HepG2 (cell line): ENCODE measurements at regions not wholly inside any gene's neighbourhood (a gene's known extent, or its start where the extent isn't known, plus 50 kb on each side); places are given as distances from the start of the nearest gene placed in this dataset.

ENCODE experiments used
- ATAC-seq: fragments of 200-7000 bp; cut with Tn5 transposase; 3 replicates; pipeline ENCODE4 v1.9.1; 2020; ENCODE audit warnings: mild to moderate bottlenecking, moderate library complexity
- BruUV-seq: library from RNA; stranded (reverse); fragments of 400-500 nt; replicated peaks from 2 replicates; lab custom pipeline; 2021; lab: Mats Ljungman, UMichigan
- CTCF ChIA-PET: fragments of 300-600 bp; formaldehyde crosslinking; extraction: SDS; loops from one replicate; lab custom pipeline; 2021; ENCODE audit warnings: low total read pairs, inconsistent platforms, low intra/inter-chr PET ratio; lab: Yijun Ruan, JAX
- POLR2A ChIA-PET: fragments of 350-600 bp; sonication (Branson Sonifier 250); formaldehyde crosslinking; loops from one replicate; lab custom pipeline; 2020; ENCODE audit warnings: antibody characterized with exemption, inconsistent platforms; lab: Yijun Ruan, JAX
- DNase-seq: peaks from one replicate; pipeline ENCODE4 v3.0.0-alpha.2; 2015; ENCODE audit warnings: low spot score
- FAIRE-seq: peaks from 3 replicates; lab custom pipeline; 2011; peaks lifted over from hg19 to GRCh38; lab: Jason Lieb, UNC
- H2AFZ ChIP-seq: one replicate; pipeline ENCODE4 v1.6.1; 2011; ENCODE audit warnings: low read length, inconsistent platforms
- H3K27ac ChIP-seq: fragments of 300-600 bp; 3 replicates; pipeline ENCODE4 v1.8.0; 2011; ENCODE audit warnings: mixed run types, mild to moderate bottlenecking, mixed read lengths, low read length, inconsistent platforms; ENCODE audit not compliant: insufficient read depth; ENCODE audit errors: extremely low read length
- H3K27me3 ChIP-seq, 2 experiments: fragments of 200-600 bp in 1 of 2; 2 replicates in 1 of 2; 3 replicates in 1 of 2; pipeline versions ENCODE4 v1.6.0 to v1.8.0; 2011; ENCODE audit warnings: low read length in 2 of 2, mild to moderate bottlenecking in 2 of 2, moderate library complexity in 2 of 2, inconsistent platforms in 1 of 2; ENCODE audit not compliant: insufficient read depth in 2 of 2, control insufficient read depth in 1 of 2
- H3K36me3 ChIP-seq, 2 experiments: fragments of 200-600 bp in 1 of 2; replicated peaks in 1 of 2; 2 replicates in 1 of 2; 3 replicates in 1 of 2; pipeline versions ENCODE4 v1.5.1 to v1.8.0; 2011; ENCODE audit warnings: low read length in 2 of 2, inconsistent platforms in 1 of 2; ENCODE audit not compliant: insufficient read depth in 2 of 2, control insufficient read depth in 1 of 2
- H3K4me1 ChIP-seq: 2 replicates; pipeline ENCODE4 v1.5.1; 2012; ENCODE audit warnings: low read length, inconsistent platforms; ENCODE audit not compliant: insufficient read depth
- H3K4me2 ChIP-seq: 2 replicates; pipeline ENCODE4 v1.6.0; 2011; ENCODE audit warnings: low read depth, low read length, inconsistent platforms
- H3K4me3 ChIP-seq, 3 experiments: fragments of 200-600 bp in 1 of 3; sonication (generic), shearing (Covaris generic) in 1 of 3; replicated peaks in 1 of 3; 2 replicates each; pipeline ENCODE4 v1.5.1; 2011 to 2016; ENCODE audit warnings: low read length in 3 of 3, inconsistent platforms in 2 of 3, low read depth in 2 of 3, mild to moderate bottlenecking in 2 of 3, control low read depth in 1 of 3, mixed read lengths in 1 of 3; ENCODE audit not compliant: insufficient read depth in 1 of 3
- H3K79me2 ChIP-seq: one replicate; pipeline ENCODE4 v1.6.1; 2011; ENCODE audit warnings: low read length, inconsistent platforms; ENCODE audit not compliant: insufficient read depth
- H3K9ac ChIP-seq: 2 replicates; pipeline ENCODE4 v1.6.0; 2011; ENCODE audit warnings: mild to moderate bottlenecking, low read depth, low read length, inconsistent platforms; ENCODE audit not compliant: insufficient read depth
- H3K9me3 ChIP-seq: 2 replicates; pipeline ENCODE4 v1.5.1; 2012; ENCODE audit warnings: mild to moderate bottlenecking, low read length
- H4K20me1 ChIP-seq: 2 replicates; pipeline ENCODE4 v1.6.0; 2011; ENCODE audit warnings: inconsistent platforms, mild to moderate bottlenecking, low read length, moderate library complexity; ENCODE audit not compliant: insufficient read depth
- DRAP1 ChIP-seq: IDR thresholded peaks from 2 replicates; pipeline ENCODE4 v1.6.1; 2016; ENCODE audit warnings: missing genetic modification reagents, missing compliant biosample characterization
- PAF1 ChIP-seq: IDR thresholded peaks from 2 replicates; pipeline ENCODE4 v1.6.1; 2016; ENCODE audit warnings: missing genetic modification reagents, missing compliant biosample characterization
- ZBTB1 ChIP-seq: sonication (generic); formaldehyde crosslinking; IDR thresholded peaks from 2 replicates; pipeline ENCODE4 v1.4.0; 2020; ENCODE audit warnings: missing genetic modification reagents, borderline replicate concordance
- ZNF24 ChIP-seq: fragments of 450-650 bp; IDR thresholded peaks from 2 replicates; pipeline ENCODE4 v1.6.1; 2017; ENCODE audit warnings: antibody characterized with exemption, mild to moderate bottlenecking
- ZNF513 ChIP-seq: sonication (generic); formaldehyde crosslinking; conservative IDR thresholded peaks from 2 replicates; pipeline ENCODE4 v1.5.0; 2020; ENCODE audit warnings: missing genetic modification reagents
- WGBS: methylation state at CpG from one replicate; pipeline ENCODE4 v1.1.6; 2017; ENCODE audit warnings: low lambda C conversion rate; 5-methylcytosine and 5-hydroxymethylcytosine counted together
- in situ Hi-C: cut with HindIII; loops from 2 replicates; pipeline ENCODE4 v1.10.0; 2017; ENCODE audit warnings: low pct_unique_long_range_greater_than_20kb; ENCODE audit not compliant: extremely low pct_ligation_motif_present
- intact Hi-C: fragments of 100-400 bp; cut with micrococcal nuclease; formaldehyde crosslinking; loops from one replicate; pipeline ENCODE4 v1.10.0; 2022; ENCODE audit not compliant: unreplicated experiment
- TF ChIP-seq, protein P1 (sequence below): sonication (generic); formaldehyde crosslinking; IDR thresholded peaks from 2 replicates; pipeline ENCODE4 v1.9.0; 2021; ENCODE audit warnings: missing genetic modification reagents, borderline replicate concordance
- TF ChIP-seq, protein P2 (sequence below), 2 experiments: sonication (generic) in 1 of 2; formaldehyde crosslinking in 1 of 2; IDR thresholded peaks; 2 replicates each; pipeline versions ENCODE4 v1.4.0 to v1.6.1; 2016 to 2020; ENCODE audit warnings: borderline replicate concordance in 1 of 2, low read depth in 1 of 2, mild to moderate bottlenecking in 1 of 2, missing genetic modification reagents in 1 of 2
- TF ChIP-seq, protein P3 (sequence below): sonication (generic); formaldehyde crosslinking; IDR thresholded peaks from 2 replicates; pipeline ENCODE4 v1.9.0; 2021; ENCODE audit warnings: mild to moderate bottlenecking, missing genetic modification reagents

DNA sequence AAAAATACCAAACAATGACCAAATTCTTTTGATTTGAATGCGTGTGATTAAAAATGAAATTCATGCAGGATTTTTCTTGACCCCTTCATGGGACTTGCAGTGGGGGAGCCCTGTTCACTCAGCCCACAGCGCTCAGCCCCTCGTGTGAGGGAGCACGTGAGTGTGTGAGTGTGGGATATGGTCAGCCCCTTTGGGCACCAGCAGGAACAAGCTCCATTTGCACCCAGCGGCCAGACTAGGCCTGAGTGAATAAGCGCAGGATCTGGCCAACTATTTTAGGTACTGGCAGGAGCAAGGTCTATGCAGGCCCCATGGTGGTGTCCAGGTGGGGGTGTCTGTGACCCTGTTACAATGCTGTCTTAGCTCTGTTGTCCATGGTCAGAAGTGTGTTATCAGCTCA is 1631.2 kb downstream of the BRINP3 start:
- Histone ChIP-seq H4K20me1 (no peaks in the 10 kb centered on the region), H3K27ac (no peak overlapping the region), H3K4me2 (no peak overlapping the region), H3K36me3 (no peaks in the 10 kb centered on the region), H3K4me1 (no peaks in the 10 kb centered on the region), H3K9ac (no peak overlapping the region), H3K79me2 (no peaks in the 10 kb centered on the region), H3K4me3 (no peak overlapping the region), H3K9me3 (no peaks in the 10 kb centered on the region), H3K27me3 (no peaks in the 10 kb centered on the region), H2AFZ (no peak overlapping the region)
- intact Hi-C loops (no loop called here), in situ Hi-C loops (no loop called here)
- ATAC-seq (peak; percentile 36; the same call in 1 of the 3 replicates), FAIRE-seq (no peak), DNase-seq (no peak)
- under 1% methylated on average over 4 of the region's 6 CpGs for WGBS
- BruUV-seq, result no TSS peak
- ChIA-PET CTCF (no interaction called here), POLR2A (no interaction called here)
- TF ChIP-seq, protein P1, sequence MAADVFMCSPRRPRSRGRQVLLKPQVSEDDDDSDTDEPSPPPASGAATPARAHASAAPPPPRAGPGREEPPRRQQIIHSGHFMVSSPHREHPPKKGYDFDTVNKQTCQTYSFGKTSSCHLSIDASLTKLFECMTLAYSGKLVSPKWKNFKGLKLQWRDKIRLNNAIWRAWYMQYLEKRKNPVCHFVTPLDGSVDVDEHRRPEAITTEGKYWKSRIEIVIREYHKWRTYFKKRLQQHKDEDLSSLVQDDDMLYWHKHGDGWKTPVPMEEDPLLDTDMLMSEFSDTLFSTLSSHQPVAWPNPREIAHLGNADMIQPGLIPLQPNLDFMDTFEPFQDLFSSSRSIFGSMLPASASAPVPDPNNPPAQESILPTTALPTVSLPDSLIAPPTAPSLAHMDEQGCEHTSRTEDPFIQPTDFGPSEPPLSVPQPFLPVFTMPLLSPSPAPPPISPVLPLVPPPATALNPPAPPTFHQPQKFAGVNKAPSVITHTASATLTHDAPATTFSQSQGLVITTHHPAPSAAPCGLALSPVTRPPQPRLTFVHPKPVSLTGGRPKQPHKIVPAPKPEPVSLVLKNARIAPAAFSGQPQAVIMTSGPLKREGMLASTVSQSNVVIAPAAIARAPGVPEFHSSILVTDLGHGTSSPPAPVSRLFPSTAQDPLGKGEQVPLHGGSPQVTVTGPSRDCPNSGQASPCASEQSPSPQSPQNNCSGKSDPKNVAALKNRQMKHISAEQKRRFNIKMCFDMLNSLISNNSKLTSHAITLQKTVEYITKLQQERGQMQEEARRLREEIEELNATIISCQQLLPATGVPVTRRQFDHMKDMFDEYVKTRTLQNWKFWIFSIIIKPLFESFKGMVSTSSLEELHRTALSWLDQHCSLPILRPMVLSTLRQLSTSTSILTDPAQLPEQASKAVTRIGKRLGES (CRISPR knock-in tag), result no peak
- TF ChIP-seq ZNF513 (CRISPR knock-in tag), result no peak
- TF ChIP-seq PAF1, result no peak
- no peak for TF ChIP-seq ZBTB1 (CRISPR knock-in tag)
- TF ChIP-seq DRAP1 (CRISPR knock-in tag), result no peak
- TF ChIP-seq ZNF24, result no peak
- TF ChIP-seq, protein P2, sequence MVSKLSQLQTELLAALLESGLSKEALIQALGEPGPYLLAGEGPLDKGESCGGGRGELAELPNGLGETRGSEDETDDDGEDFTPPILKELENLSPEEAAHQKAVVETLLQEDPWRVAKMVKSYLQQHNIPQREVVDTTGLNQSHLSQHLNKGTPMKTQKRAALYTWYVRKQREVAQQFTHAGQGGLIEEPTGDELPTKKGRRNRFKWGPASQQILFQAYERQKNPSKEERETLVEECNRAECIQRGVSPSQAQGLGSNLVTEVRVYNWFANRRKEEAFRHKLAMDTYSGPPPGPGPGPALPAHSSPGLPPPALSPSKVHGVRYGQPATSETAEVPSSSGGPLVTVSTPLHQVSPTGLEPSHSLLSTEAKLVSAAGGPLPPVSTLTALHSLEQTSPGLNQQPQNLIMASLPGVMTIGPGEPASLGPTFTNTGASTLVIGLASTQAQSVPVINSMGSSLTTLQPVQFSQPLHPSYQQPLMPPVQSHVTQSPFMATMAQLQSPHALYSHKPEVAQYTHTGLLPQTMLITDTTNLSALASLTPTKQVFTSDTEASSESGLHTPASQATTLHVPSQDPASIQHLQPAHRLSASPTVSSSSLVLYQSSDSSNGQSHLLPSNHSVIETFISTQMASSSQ (IDR thresholded peaks at IDR 0.05; ENCODE audit: low read depth), result no peak
- TF ChIP-seq, protein P2 (CRISPR knock-in tag; IDR thresholded peaks at IDR 0.05; ENCODE audit: borderline replicate concordance), result no peak
- TF ChIP-seq, protein P3, sequence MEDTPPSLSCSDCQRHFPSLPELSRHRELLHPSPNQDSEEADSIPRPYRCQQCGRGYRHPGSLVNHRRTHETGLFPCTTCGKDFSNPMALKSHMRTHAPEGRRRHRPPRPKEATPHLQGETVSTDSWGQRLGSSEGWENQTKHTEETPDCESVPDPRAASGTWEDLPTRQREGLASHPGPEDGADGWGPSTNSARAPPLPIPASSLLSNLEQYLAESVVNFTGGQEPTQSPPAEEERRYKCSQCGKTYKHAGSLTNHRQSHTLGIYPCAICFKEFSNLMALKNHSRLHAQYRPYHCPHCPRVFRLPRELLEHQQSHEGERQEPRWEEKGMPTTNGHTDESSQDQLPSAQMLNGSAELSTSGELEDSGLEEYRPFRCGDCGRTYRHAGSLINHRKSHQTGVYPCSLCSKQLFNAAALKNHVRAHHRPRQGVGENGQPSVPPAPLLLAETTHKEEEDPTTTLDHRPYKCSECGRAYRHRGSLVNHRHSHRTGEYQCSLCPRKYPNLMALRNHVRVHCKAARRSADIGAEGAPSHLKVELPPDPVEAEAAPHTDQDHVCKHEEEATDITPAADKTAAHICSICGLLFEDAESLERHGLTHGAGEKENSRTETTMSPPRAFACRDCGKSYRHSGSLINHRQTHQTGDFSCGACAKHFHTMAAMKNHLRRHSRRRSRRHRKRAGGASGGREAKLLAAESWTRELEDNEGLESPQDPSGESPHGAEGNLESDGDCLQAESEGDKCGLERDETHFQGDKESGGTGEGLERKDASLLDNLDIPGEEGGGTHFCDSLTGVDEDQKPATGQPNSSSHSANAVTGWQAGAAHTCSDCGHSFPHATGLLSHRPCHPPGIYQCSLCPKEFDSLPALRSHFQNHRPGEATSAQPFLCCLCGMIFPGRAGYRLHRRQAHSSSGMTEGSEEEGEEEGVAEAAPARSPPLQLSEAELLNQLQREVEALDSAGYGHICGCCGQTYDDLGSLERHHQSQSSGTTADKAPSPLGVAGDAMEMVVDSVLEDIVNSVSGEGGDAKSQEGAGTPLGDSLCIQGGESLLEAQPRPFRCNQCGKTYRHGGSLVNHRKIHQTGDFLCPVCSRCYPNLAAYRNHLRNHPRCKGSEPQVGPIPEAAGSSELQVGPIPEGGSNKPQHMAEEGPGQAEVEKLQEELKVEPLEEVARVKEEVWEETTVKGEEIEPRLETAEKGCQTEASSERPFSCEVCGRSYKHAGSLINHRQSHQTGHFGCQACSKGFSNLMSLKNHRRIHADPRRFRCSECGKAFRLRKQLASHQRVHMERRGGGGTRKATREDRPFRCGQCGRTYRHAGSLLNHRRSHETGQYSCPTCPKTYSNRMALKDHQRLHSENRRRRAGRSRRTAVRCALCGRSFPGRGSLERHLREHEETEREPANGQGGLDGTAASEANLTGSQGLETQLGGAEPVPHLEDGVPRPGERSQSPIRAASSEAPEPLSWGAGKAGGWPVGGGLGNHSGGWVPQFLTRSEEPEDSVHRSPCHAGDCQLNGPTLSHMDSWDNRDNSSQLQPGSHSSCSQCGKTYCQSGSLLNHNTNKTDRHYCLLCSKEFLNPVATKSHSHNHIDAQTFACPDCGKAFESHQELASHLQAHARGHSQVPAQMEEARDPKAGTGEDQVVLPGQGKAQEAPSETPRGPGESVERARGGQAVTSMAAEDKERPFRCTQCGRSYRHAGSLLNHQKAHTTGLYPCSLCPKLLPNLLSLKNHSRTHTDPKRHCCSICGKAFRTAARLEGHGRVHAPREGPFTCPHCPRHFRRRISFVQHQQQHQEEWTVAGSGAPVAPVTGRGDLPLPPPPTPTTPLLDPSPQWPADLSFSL (CRISPR knock-in tag), result no peak
